ENCODE measurements at regions not wholly inside any gene's neighbourhood (a gene's known extent, or its start where the extent isn't known, plus 50 kb on each side); places are given as distances from the start of the nearest gene placed in this dataset.

- TF ChIP-seq ZBTB33 (IDR thresholded peaks at IDR 0.05; ENCODE audit: extremely low read depth, insufficient replicate concordance, low read length): no peak
- H4K20me1 ChIP-seq (ENCODE audit: insufficient read depth): no peaks in the 10 kb centered on the region
- no peaks in the 10 kb centered on the region for H3K4me1 ChIP-seq (ENCODE audit: control insufficient read depth in 1 of 2, insufficient read depth in 2 of 2, low read length in 2 of 2)
- no peaks in the 10 kb centered on the region; a peak in 1 of 4 replicates for H3K9me3 ChIP-seq (ENCODE audit: control insufficient read depth in 1 of 2, insufficient read depth in 1 of 2, low read depth in 1 of 2, low read length in 2 of 2)
- no TSS peak for BruUV-seq (replicated peaks)
- no peaks in the 10 kb centered on the region for H3K79me2 ChIP-seq (ENCODE audit: insufficient read depth, low read length)
- ChIA-PET POLR2A (no interaction called here), CTCF (no interaction called here), RAD21 (ENCODE audit: low non-redundant PET in 1 of 2, low total read pairs in 2 of 2, uncharacterized antibody in 2 of 2, unreplicated experiment in 2 of 2) (no interaction called here)
- no peaks in the 10 kb centered on the region for H3K9me2 ChIP-seq (ENCODE audit: insufficient read depth)
- no peak overlapping the region for H3K4me3 ChIP-seq (replicated peaks in 1 of 2; ENCODE audit: low read depth in 1 of 2, low read length in 2 of 2)
- intact Hi-C loops (cut with micrococcal nuclease): no loop called here
- no peak overlapping the region for H2AFZ ChIP-seq (ENCODE audit: low read depth, low read length, poor library complexity, severe bottlenecking)
- ATAC-seq (no peak), DNase-seq (ENCODE audit: low read depth, low spot score) (no peak)
- H3K9ac ChIP-seq (ENCODE audit: low read length): no peak overlapping the region
- no peak overlapping the region for H3K27ac ChIP-seq (ENCODE audit: low read depth, low read length)
- H3K4me2 ChIP-seq (ENCODE audit: low read length): no peak overlapping the region
- no peaks in the 10 kb centered on the region for H3K36me3 ChIP-seq (ENCODE audit: control insufficient read depth in 1 of 2, insufficient read depth in 2 of 2, low read length in 2 of 2)
- H3K27me3 ChIP-seq (ENCODE audit: insufficient read depth, low read length): no peaks in the 10 kb centered on the region; the same call in 1 of the 2 replicates
Observed at GRCh38 chr2:11009176-11009575, 97.4 kb downstream of the KCNF1 start.

- Histone ChIP-seq H3K27ac (ENCODE audit: low read depth, low read length) (no peak overlapping the region), H3K27me3 (ENCODE audit: insufficient read depth, low read length) (no peaks in the 10 kb centered on the region; the same call in 1 of the 2 replicates), H3K36me3 (ENCODE audit: control insufficient read depth in 1 of 2, insufficient read depth in 2 of 2, low read length in 2 of 2) (no peaks in the 10 kb centered on the region), H4K20me1 (ENCODE audit: insufficient read depth) (no peaks in the 10 kb centered on the region), H3K9me2 (ENCODE audit: insufficient read depth) (no peaks in the 10 kb centered on the region), H3K4me3 (replicated peaks in 1 of 2; ENCODE audit: low read depth in 1 of 2, low read length in 2 of 2) (no peak overlapping the region), H3K79me2 (ENCODE audit: insufficient read depth, low read length) (no peaks in the 10 kb centered on the region), H3K9ac (ENCODE audit: low read length) (no peak overlapping the region), H2AFZ (ENCODE audit: low read depth, low read length, poor library complexity, severe bottlenecking) (no peak overlapping the region), H3K4me1 (ENCODE audit: control insufficient read depth in 1 of 2, insufficient read depth in 2 of 2, low read length in 2 of 2) (no peaks in the 10 kb centered on the region), H3K4me2 (ENCODE audit: low read length) (no peak overlapping the region), H3K9me3 (ENCODE audit: control insufficient read depth in 1 of 2, insufficient read depth in 1 of 2, low read depth in 1 of 2, low read length in 2 of 2) (no peaks in the 10 kb centered on the region; a peak in 1 of 4 replicates)
- POLR2A ChIA-PET: no interaction called here
- no peak for ATAC-seq
- CTCF ChIA-PET: no interaction called here
- BruUV-seq (replicated peaks): no TSS peak
- RAD21 ChIA-PET (ENCODE audit: low non-redundant PET in 1 of 2, low total read pairs in 2 of 2, uncharacterized antibody in 2 of 2, unreplicated experiment in 2 of 2): no interaction called here
- intact Hi-C loops (cut with micrococcal nuclease): no loop called here
- no peak for DNase-seq (ENCODE audit: low read depth, low spot score)
- TF ChIP-seq ZBTB33 (IDR thresholded peaks at IDR 0.05; ENCODE audit: extremely low read depth, insufficient replicate concordance, low read length) (no peak), TCF7L2 (IDR thresholded peaks at IDR 0.05; ENCODE audit: borderline replicate concordance, extremely low read depth, insufficient read depth, insufficient read length) (no peak), CTCF (IDR thresholded peaks at IDR 0.05 in 2 of 3, conservative IDR thresholded peaks at IDR 0.05 in 1 of 3; ENCODE audit: borderline replicate concordance in 1 of 3, insufficient read depth in 1 of 3, low read depth in 2 of 3, low read length in 2 of 3) (no peak), ATF3 (IDR thresholded peaks at IDR 0.05) (no peak), YY1 (IDR thresholded peaks at IDR 0.05; ENCODE audit: extremely low read depth, insufficient replicate concordance, low read depth, low read length) (no peak), POLR2AphosphoS5 (IDR thresholded peaks at IDR 0.05; ENCODE audit: low read depth, low read length) (no peak), SIN3A (IDR thresholded peaks at IDR 0.05; ENCODE audit: low read depth) (no peak)
Observed at GRCh38 chr2:11009891-11010290, 98.2 kb downstream of the KCNF1 start.
